DOHH2 (cell line): ENCODE measurements at regions not wholly inside any gene's neighbourhood (a gene's known extent, or its start where the extent isn't known, plus 50 kb on each side); places are given as distances from the start of the nearest gene placed in this dataset.

Experiments used
- H3F3A ChIP-seq: fragments of 200-600 bp; sonication (generic), shearing (Covaris generic); 2 replicates; pipeline ENCODE4 v1.6.0; 2016; ENCODE audit warnings: antibody characterized with exemption, mild to moderate bottlenecking; ENCODE audit not compliant: control insufficient read depth, insufficient read depth
- H3K27ac ChIP-seq: fragments of 200-600 bp; sonication (generic); 2 replicates; pipeline ENCODE4 v1.5.1; 2014; ENCODE audit warnings: low read depth, mild to moderate bottlenecking, low read length, moderate library complexity
- H3K27me3 ChIP-seq: fragments of 200-600 bp; sonication (generic); 2 replicates; pipeline ENCODE4 v1.6.1; 2014; ENCODE audit warnings: mild to moderate bottlenecking, low read length, mixed read lengths; ENCODE audit not compliant: control insufficient read depth
- H3K36me3 ChIP-seq: fragments of 200-600 bp; sonication (generic); 2 replicates; pipeline ENCODE4 v1.6.1; 2014; ENCODE audit warnings: mild to moderate bottlenecking, low read length, moderate library complexity, mixed read lengths; ENCODE audit not compliant: control insufficient read depth
- H3K4me1 ChIP-seq: fragments of 200-600 bp; sonication (generic); 2 replicates; pipeline ENCODE4 v1.6.1; 2014; ENCODE audit warnings: mild to moderate bottlenecking, low read length, mixed read lengths; ENCODE audit not compliant: control insufficient read depth
- H3K4me2 ChIP-seq: fragments of 200-600 bp; sonication (generic); 2 replicates; pipeline ENCODE4 v1.6.0; 2014; ENCODE audit warnings: mild to moderate bottlenecking, low read length, moderate library complexity
- H3K4me3 ChIP-seq: fragments of 200-600 bp; sonication (generic); 2 replicates; pipeline ENCODE4 v1.5.1; 2014; ENCODE audit warnings: mild to moderate bottlenecking, low read length, mixed read lengths
- H3K79me2 ChIP-seq: fragments of 200-600 bp; sonication (generic); 2 replicates; pipeline ENCODE4 v1.6.1; 2014; ENCODE audit warnings: mild to moderate bottlenecking, low read length, mixed read lengths; ENCODE audit not compliant: control insufficient read depth
- H3K9me2 ChIP-seq: fragments of 200-600 bp; sonication (generic); replicated peaks from 2 replicates; pipeline ENCODE4 v1.6.1; 2014; ENCODE audit warnings: mild to moderate bottlenecking, low read length, mixed read lengths; ENCODE audit not compliant: control insufficient read depth
- H3K9me3 ChIP-seq: fragments of 200-600 bp; sonication (generic); 2 replicates; pipeline ENCODE4 v1.6.1; 2014; ENCODE audit warnings: antibody characterized with exemption, low read length, mixed read lengths; ENCODE audit not compliant: control insufficient read depth, insufficient read depth
- H4K20me1 ChIP-seq: fragments of 200-600 bp; sonication (generic); 2 replicates; pipeline ENCODE4 v1.6.0; 2014; ENCODE audit warnings: low read depth, mild to moderate bottlenecking, antibody characterized with exemption, low read length, moderate library complexity; ENCODE audit not compliant: control insufficient read depth, insufficient read depth
- CTCF ChIP-seq: fragments of 200-600 bp; sonication (generic); IDR thresholded peaks from one replicate; pipeline ENCODE4 v1.5.1; 2014; ENCODE audit warnings: antibody characterized with exemption, mild to moderate bottlenecking, low read depth, low read length; ENCODE audit not compliant: poor library complexity, severe bottlenecking
- EZH2phosphoT487 ChIP-seq: fragments of 200-600 bp; sonication (generic); IDR thresholded peaks from 2 replicates; pipeline ENCODE4 v1.6.1; 2017; ENCODE audit warnings: borderline replicate concordance, mild to moderate bottlenecking, antibody characterized with exemption, low read length, moderate library complexity, mixed read lengths

- H3K4me1 ChIP-seq = no peaks in the 10 kb centered on the region
- H4K20me1 ChIP-seq = no peaks in the 10 kb centered on the region
- no peaks in the 10 kb centered on the region for H3F3A ChIP-seq
- no peak overlapping the region for H3K27ac ChIP-seq
- no peaks in the 10 kb centered on the region for H3K36me3 ChIP-seq
- no peak overlapping the region for H3K4me3 ChIP-seq
- TF ChIP-seq CTCF = no peak
- no peak for TF ChIP-seq EZH2phosphoT487
- H3K79me2 ChIP-seq = no peaks in the 10 kb centered on the region
- H3K9me2 ChIP-seq = no peaks in the 10 kb centered on the region
- no peaks in the 10 kb centered on the region for H3K27me3 ChIP-seq
- no peaks in the 10 kb centered on the region for H3K9me3 ChIP-seq
- H3K4me2 ChIP-seq = no peak overlapping the region
These were observed 68.8 kb upstream of the DNAH14 start for GRCh38 chr1:224860488-224861338.

DNA sequence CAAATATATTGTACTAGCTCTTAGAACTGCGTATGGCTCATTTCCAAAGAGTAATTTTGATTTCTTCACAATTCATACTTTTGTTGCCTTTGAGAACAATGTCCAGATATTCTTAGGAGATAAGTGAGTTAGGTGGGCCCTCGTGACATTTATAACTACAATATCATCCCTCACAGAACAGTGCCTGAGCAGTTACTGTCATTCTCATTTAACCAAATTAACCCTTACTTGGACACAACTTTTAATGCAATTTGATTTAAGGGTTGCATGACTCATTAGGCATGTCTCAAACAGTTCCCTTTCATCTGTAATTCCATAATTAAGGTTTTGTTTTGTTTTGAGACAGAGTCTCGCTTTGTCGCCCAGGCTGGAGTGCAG is 68.1 kb upstream of the DNAH14 start:
- no peaks in the 10 kb centered on the region for H3K36me3 ChIP-seq
- no peaks in the 10 kb centered on the region for H3K9me3 ChIP-seq
- H3K4me1 ChIP-seq = no peaks in the 10 kb centered on the region
- TF ChIP-seq CTCF (no peak), EZH2phosphoT487 (no peak)
- no peaks in the 10 kb centered on the region for H3K79me2 ChIP-seq
- no peak overlapping the region for H3K27ac ChIP-seq
- no peak overlapping the region for H3K4me3 ChIP-seq
- no peaks in the 10 kb centered on the region for H3K27me3 ChIP-seq
- no peaks in the 10 kb centered on the region for H3K9me2 ChIP-seq
- H4K20me1 ChIP-seq = no peaks in the 10 kb centered on the region
- no peak overlapping the region for H3K4me2 ChIP-seq
- H3F3A ChIP-seq = no peaks in the 10 kb centered on the region

- Histone ChIP-seq H4K20me1 (no peaks in the 10 kb centered on the region), H3K9me3 (peaks cover 4% of the 10 kb centered on the region; the same call in 1 of the 2 replicates), H3K4me1 (no peaks in the 10 kb centered on the region), H3K9me2 (no peaks in the 10 kb centered on the region), H3K4me3 (no peak overlapping the region), H3K4me2 (no peak overlapping the region), H3F3A (no peaks in the 10 kb centered on the region), H3K27ac (no peak overlapping the region), H3K79me2 (no peaks in the 10 kb centered on the region), H3K36me3 (no peaks in the 10 kb centered on the region), H3K27me3 (no peaks in the 10 kb centered on the region)
- TF ChIP-seq EZH2phosphoT487 (no peak), CTCF (no peak)
These were observed 66.0 kb upstream of the DNAH14 start for GRCh38 chr1:224863486-224863885.
